Fibroblast of pulmonary artery (primary cell): ENCODE measurements at regions not wholly inside any gene's neighbourhood (a gene's known extent, or its start where the extent isn't known, plus 50 kb on each side); places are given as distances from the start of the nearest gene placed in this dataset.

Source experiments
- DNase-seq: peaks from one replicate; pipeline ENCODE4 v3.0.0-alpha.2; 2010; ENCODE audit warnings: low read depth
- H3K4me3 ChIP-seq: replicated peaks from 2 replicates; pipeline ENCODE4 v1.5.1; 2011; ENCODE audit warnings: low read depth, mild to moderate bottlenecking, control low read depth, low read length, moderate library complexity
- TF ChIP-seq, protein P1 (sequence below): IDR thresholded peaks from 2 replicates; pipeline ENCODE4 v1.5.1; 2011; ENCODE audit warnings: mild to moderate bottlenecking, control low read depth, low read length, inconsistent platforms; ENCODE audit errors: missing control alignments

- TF ChIP-seq, protein P1, sequence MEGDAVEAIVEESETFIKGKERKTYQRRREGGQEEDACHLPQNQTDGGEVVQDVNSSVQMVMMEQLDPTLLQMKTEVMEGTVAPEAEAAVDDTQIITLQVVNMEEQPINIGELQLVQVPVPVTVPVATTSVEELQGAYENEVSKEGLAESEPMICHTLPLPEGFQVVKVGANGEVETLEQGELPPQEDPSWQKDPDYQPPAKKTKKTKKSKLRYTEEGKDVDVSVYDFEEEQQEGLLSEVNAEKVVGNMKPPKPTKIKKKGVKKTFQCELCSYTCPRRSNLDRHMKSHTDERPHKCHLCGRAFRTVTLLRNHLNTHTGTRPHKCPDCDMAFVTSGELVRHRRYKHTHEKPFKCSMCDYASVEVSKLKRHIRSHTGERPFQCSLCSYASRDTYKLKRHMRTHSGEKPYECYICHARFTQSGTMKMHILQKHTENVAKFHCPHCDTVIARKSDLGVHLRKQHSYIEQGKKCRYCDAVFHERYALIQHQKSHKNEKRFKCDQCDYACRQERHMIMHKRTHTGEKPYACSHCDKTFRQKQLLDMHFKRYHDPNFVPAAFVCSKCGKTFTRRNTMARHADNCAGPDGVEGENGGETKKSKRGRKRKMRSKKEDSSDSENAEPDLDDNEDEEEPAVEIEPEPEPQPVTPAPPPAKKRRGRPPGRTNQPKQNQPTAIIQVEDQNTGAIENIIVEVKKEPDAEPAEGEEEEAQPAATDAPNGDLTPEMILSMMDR, result peak; percentile 76
- peak; percentile 63 for DNase-seq
- H3K4me3 ChIP-seq, result no peak overlapping the region
Measured at GRCh38 chr21:21921410-21922232, 923.4 kb downstream of the NCAM2 start.

- TF ChIP-seq, protein P1, result no peak
- no peak for DNase-seq
- no peak overlapping the region for H3K4me3 ChIP-seq
Measured at GRCh38 chr21:21929226-21929625, 931.0 kb downstream of the NCAM2 start.

GRCh38 chr21:21929789-21930188, 931.6 kb downstream of the NCAM2 start:
- TF ChIP-seq, protein P1, result no peak
- no peak overlapping the region for H3K4me3 ChIP-seq
- DNase-seq, result no peak

GRCh38 chr21:21952566-21952965, 954.4 kb downstream of the NCAM2 start:
- TF ChIP-seq, protein P1, result no peak
- H3K4me3 ChIP-seq, result no peak overlapping the region
- no peak for DNase-seq

DNA sequence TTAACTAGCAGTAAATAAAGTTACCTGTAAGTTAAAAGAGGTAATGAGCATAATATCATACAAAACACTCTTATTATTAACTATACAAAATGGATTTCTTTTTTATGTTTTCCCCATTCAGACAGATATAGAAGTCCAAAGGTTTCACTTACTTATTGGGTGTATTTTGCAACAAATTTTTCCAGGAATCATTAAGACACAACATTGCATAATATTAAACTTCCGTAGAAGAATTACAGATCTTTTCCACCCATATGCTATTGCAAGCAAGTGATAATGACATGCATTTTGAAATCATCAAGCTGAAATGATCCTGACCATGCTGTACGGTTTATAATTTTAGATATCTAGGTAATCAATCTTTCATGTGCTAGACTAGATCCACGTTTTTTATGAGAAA, 957.0 kb downstream of the NCAM2 start:
- no peak for DNase-seq
- no peak overlapping the region for H3K4me3 ChIP-seq
- TF ChIP-seq, protein P1, result no peak

DNA sequence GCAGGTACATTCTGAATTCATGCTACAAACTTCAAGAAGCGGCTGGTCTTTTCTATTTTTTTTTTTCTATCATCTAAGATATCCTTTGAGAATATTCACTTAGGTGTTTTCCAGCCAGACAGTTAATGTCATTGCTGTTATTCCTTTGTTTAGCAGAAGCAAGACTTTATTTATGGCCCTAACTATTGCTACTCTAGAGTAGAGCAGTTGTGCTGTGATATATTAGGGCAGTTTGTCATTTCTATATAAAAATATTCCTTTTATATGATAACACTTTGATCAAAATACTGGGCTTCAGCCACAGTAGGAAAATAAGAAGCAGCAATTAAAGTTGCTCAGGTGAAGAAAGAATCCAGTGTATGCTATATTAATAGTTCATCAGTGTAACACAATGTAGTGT, 959.3 kb downstream of the NCAM2 start:
- TF ChIP-seq, protein P1, result no peak

DNA sequence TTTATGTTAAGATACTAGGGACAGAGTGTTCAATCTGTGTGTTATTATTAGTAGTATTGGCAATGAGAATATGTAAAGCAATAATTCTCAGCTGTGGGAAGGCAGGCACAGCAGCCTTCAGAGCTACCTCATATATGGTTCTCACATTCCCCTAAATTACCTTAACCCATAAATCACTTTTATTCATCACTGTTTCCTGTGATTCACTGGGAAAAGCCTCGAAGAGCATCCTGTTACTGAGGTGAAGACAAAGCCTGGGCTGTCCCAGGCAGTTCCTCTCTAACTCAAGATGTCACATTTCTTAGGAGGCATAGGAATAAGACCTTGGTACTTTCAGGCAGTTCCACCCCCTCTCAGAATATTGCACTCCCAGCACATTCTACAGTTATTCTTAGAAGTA, 965.7 kb downstream of the NCAM2 start:
- TF ChIP-seq, protein P1, result no peak
- H3K4me3 ChIP-seq, result no peak overlapping the region
- no peak for DNase-seq

More for the DNA sequence above, 959.3 kb downstream of the NCAM2 start:
- DNase-seq, result no peak
- no peak overlapping the region for H3K4me3 ChIP-seq
